ENCODE measurements at regions not wholly inside any gene's neighbourhood (a gene's known extent, or its start where the extent isn't known, plus 50 kb on each side); places are given as distances from the start of the nearest gene placed in this dataset.
"Not testable (repeated sequence)": the region's sequence is repeated elsewhere in the genome, so short reads cannot be mapped to it uniquely, and the experiment has no call there.

- Histone ChIP-seq H3K27ac (no peak overlapping the region), H3K4me1 (peaks cover 0 to 5% (median 2%) of the 10 kb centered on the region in 4 donors), H3K36me3 (no peaks in the 10 kb centered on the region), H3K9me3 (no peaks in the 10 kb centered on the region), H3K27me3 (no peaks in the 10 kb centered on the region), H3K4me3 (no peak overlapping the region)
- DNase-seq (no peak), ATAC-seq (ENCODE audit: low FRiP score in 2 of 2) (no peak)
- no peak for TF ChIP-seq CTCF (IDR thresholded peaks at IDR 0.05)
- TF ChIP-seq EP300 (IDR thresholded peaks at IDR 0.05), result no peak
- no peak for TF ChIP-seq POLR2A (IDR thresholded peaks at IDR 0.05)
- no peak for TF ChIP-seq POLR2AphosphoS5 (IDR thresholded peaks at IDR 0.05)
- WGBS, 2 donors, result 65 to 73% methylated on average over 2 of the region's 2 CpGs
These were observed 161.5 kb upstream of the CDKN2B start for GRCh38 chr9:22170556-22170955.

DNA sequence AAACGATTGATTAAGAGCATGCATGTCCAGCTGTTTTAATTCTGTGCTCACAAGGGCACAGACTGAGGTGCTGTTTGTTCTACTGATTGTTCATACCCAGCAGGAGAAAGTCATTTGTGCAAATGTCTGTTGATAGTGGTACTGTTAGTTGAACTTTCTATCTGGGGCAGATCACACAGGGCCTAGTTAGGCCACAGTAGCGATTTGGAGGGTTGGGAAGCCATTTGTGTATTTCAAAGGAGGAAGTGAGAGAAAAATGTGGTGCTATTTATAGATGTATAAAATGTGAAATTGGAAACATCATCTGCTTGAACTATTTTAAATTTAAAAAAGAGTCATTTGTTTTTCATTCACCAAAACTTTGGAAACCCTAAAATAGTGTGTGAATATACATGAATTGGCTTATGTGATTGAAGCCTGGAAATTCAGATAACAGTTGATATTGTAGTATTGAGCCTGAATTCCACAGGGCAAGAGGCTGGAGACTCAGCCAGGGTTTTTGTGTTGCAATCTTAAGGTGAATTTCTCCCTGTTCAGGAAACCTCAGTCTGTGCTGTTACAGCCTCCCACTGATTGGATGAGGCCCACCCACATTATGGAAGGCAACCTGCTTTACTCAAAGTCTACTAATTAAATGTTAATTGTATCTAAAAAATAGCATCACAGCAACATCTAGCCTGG lies 162.0 kb upstream of the CDKN2B start:
- 65 to 68% methylated on average over 2 of the region's 2 CpGs for WGBS, 2 donors
- ATAC-seq (ENCODE audit: low FRiP score in 2 of 2), result no peak
- TF ChIP-seq CTCF (IDR thresholded peaks at IDR 0.05) (no peak), EP300 (IDR thresholded peaks at IDR 0.05) (no peak), POLR2AphosphoS5 (IDR thresholded peaks at IDR 0.05) (no peak), POLR2A (IDR thresholded peaks at IDR 0.05) (no peak)

GRCh38 chr9:22171691-22172090 lies 162.6 kb upstream of the CDKN2B start:
- Histone ChIP-seq H3K36me3 (no peaks in the 10 kb centered on the region), H3K27me3 (no peaks in the 10 kb centered on the region), H3K27ac (no peak overlapping the region), H3K4me1 (peaks cover 0 to 5% (median 2%) of the 10 kb centered on the region in 4 donors), H3K9me3 (no peaks in the 10 kb centered on the region), H3K4me3 (no peak overlapping the region)
- 90 to 96% methylated on average over 3 of the region's 3 CpGs for WGBS, 2 donors
- no peak for DNase-seq
- TF ChIP-seq CTCF (IDR thresholded peaks at IDR 0.05) (no peak), POLR2A (IDR thresholded peaks at IDR 0.05) (no peak), EP300 (IDR thresholded peaks at IDR 0.05) (no peak), POLR2AphosphoS5 (IDR thresholded peaks at IDR 0.05) (no peak)
- ATAC-seq (ENCODE audit: low FRiP score in 2 of 2), result no peak

More for the DNA sequence above, 162.0 kb upstream of the CDKN2B start:
- DNase-seq, result no peak
- H3K27me3 ChIP-seq, result no peaks in the 10 kb centered on the region
- peak overlapping the region in 1 of 4 donors; percentile 20 for H3K27ac ChIP-seq
- H3K36me3 ChIP-seq, result no peaks in the 10 kb centered on the region
- no peaks in the 10 kb centered on the region for H3K9me3 ChIP-seq
- H3K4me3 ChIP-seq, result no peak overlapping the region
- peaks cover 0 to 5% (median 2%) of the 10 kb centered on the region in 4 donors for H3K4me1 ChIP-seq

DNA sequence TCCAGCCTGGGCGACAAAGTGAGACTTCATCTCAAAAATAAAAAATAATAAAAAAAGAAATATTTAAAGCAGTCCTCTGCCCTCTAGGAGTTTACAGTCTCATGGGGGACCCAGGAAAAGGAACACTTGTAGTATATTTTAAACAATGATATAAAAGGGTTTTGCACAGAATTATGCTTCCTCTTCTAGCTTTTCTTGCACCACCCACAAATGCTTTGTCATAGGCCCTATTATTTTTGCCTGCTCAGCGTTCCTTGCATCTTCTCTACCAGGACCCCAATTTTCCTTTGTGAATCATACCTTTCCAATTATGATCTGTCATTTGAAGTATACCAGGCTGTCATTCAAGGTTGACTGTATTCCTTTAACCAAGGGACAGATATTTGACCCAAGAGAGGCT lies 164.8 kb upstream of the CDKN2B start:
- WGBS, 2 donors, result 86 to 92% methylated on average over 2 of the region's 2 CpGs
- Histone ChIP-seq H3K36me3 (no peaks in the 10 kb centered on the region), H3K27ac (no peak overlapping the region), H3K4me3 (no peak overlapping the region), H3K9me3 (no peaks in the 10 kb centered on the region), H3K27me3 (no peaks in the 10 kb centered on the region), H3K4me1 (peaks cover 0 to 5% (median 2%) of the 10 kb centered on the region in 4 donors)
- no peak for ATAC-seq (ENCODE audit: low FRiP score in 2 of 2)
- no peak for DNase-seq
- TF ChIP-seq CTCF (IDR thresholded peaks at IDR 0.05) (no peak), POLR2A (IDR thresholded peaks at IDR 0.05) (no peak), EP300 (IDR thresholded peaks at IDR 0.05) (no peak), POLR2AphosphoS5 (IDR thresholded peaks at IDR 0.05) (no peak)

DNA sequence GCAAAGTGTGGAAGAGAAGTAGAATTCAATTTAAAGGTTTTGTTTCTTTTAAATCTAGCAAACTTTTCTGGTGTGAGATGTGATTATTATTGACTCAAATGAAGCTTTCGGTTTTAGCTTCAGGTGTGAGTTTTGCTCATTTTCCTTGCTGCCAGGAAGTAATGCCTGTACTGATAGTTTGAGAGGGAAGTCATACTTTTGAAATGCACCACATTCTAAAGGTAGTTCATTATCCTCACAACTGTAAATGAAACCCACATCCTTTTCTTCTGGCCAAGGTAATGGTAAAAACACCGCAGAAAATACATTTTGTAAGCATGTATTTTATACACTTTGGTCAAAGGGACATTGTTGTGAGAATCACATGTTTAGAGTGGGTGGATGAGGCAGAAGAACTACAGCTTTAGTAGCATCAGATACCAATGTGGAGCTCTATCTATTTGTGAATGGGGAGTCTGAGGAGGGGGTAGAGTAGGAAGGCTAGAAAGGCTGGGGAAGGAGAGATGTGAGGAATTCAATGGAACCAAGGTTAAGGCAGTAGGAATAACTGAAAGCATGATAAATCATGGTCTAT lies 167.0 kb upstream of the CDKN2B start:
- no peak for ATAC-seq (ENCODE audit: low FRiP score in 2 of 2)
- Histone ChIP-seq H3K9me3 (no peaks in the 10 kb centered on the region), H3K27ac (no peak overlapping the region), H3K4me3 (no peak overlapping the region), H3K4me1 (no peaks in the 10 kb centered on the region), H3K27me3 (no peaks in the 10 kb centered on the region), H3K36me3 (no peaks in the 10 kb centered on the region)
- WGBS, 2 donors, result 71 to 81% methylated on average over 2 of the region's 2 CpGs
- TF ChIP-seq EP300 (IDR thresholded peaks at IDR 0.05) (no peak), CTCF (IDR thresholded peaks at IDR 0.05) (no peak), POLR2AphosphoS5 (IDR thresholded peaks at IDR 0.05) (no peak), POLR2A (IDR thresholded peaks at IDR 0.05) (no peak)
- no peak for DNase-seq

DNA sequence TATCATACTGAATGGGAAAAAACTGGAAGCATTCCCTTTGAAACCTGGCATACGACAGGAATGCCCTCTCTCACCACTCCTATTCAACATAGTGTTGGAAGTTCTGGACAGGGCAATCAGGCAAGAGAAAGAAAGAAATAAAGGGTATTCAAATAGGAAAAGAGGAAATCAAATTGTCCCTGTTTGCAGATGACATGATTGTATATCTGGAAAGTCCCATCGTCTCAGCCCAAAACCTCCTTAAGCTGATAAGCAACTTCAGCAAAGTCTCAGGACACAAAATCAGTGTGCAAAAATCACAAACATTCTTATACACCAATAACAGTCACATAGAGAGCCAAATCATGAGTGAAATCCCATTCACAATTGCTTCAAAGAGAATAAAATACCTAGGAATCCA lies 171.9 kb upstream of the CDKN2B start:
- not testable (repeated sequence) for ATAC-seq (ENCODE audit: low FRiP score in 2 of 2); H3K4me3 ChIP-seq; H3K4me1 ChIP-seq; H3K9me3 ChIP-seq; DNase-seq; H3K27me3 ChIP-seq; H3K27ac ChIP-seq; H3K36me3 ChIP-seq
- 78 to 83% methylated on average over 2 of the region's 2 CpGs for WGBS, 2 donors

All from upper lobe of left lung (tissue), 6 donors.